Suppressor macrophage treated with lipopolysaccharide for 4 hours (primary cell): ENCODE measurements at regions not wholly inside any gene's neighbourhood (a gene's known extent, or its start where the extent isn't known, plus 50 kb on each side); places are given as distances from the start of the nearest gene placed in this dataset.
"Not testable (repeated sequence)": the region's sequence is repeated elsewhere in the genome, so short reads cannot be mapped to it uniquely, and the experiment has no call there.

Experiments used
- DNase-seq: peaks from one replicate; pipeline ENCODE4 v3.0.0-alpha.2; 2020

- no peak for DNase-seq
Measured at GRCh38 chr16:24624102-24624501, 84.7 kb downstream of the RBBP6 start.

GRCh38 chr16:24626256-24626655, 86.9 kb downstream of the RBBP6 start:
- no peak for DNase-seq

- no peak for DNase-seq
Measured at GRCh38 chr16:24634919-24635318, 94.5 kb upstream of the TNRC6A start.

- no peak for DNase-seq
Measured at GRCh38 chr16:24635900-24636610, 93.4 kb upstream of the TNRC6A start.

- DNase-seq: no peak
Measured at GRCh38 chr16:24639769-24640168, 89.7 kb upstream of the TNRC6A start.

- no peak for DNase-seq
Measured at GRCh38 chr16:24643489-24643888, 86.0 kb upstream of the TNRC6A start.

- peak; percentile 7 for DNase-seq
Measured at GRCh38 chr16:24645739-24646645, 83.5 kb upstream of the TNRC6A start.

GRCh38 chr16:24646646-24646995, 82.8 kb upstream of the TNRC6A start:
- DNase-seq: no peak

GRCh38 chr16:24652209-24652712, 77.2 kb upstream of the TNRC6A start:
- no peak for DNase-seq

- DNase-seq: no peak
Measured at GRCh38 chr16:24652803-24653202, 76.6 kb upstream of the TNRC6A start.

GRCh38 chr16:24653725-24654124, 75.7 kb upstream of the TNRC6A start:
- DNase-seq: no peak

GRCh38 chr16:24665942-24666341, 63.5 kb upstream of the TNRC6A start:
- DNase-seq: not testable (repeated sequence)

- no peak for DNase-seq
Measured at GRCh38 chr16:24667244-24667764, 62.1 kb upstream of the TNRC6A start.

GRCh38 chr16:24668481-24669061, 60.9 kb upstream of the TNRC6A start:
- DNase-seq: peak; percentile 16

GRCh38 chr16:24670623-24671454, 58.6 kb upstream of the TNRC6A start:
- DNase-seq: no peak

- DNase-seq: no peak
Measured at GRCh38 chr16:24671455-24671954, 57.9 kb upstream of the TNRC6A start.

GRCh38 chr16:24673155-24673554, 56.3 kb upstream of the TNRC6A start:
- DNase-seq: no peak

GRCh38 chr16:24674877-24675276, 54.6 kb upstream of the TNRC6A start:
- no peak for DNase-seq

GRCh38 chr16:24677388-24677787, 52.1 kb upstream of the TNRC6A start:
- no peak for DNase-seq
